Stimulated activated CD8-positive, alpha-beta memory T cell treated with anti-CD3 and anti-CD28 coated beads, Interleukin-12 subunit alpha, Interleukin-12 subunit beta, amount 100 ng/mL, for 24 hours (primary cell): ENCODE measurements at regions not wholly inside any gene's neighbourhood (a gene's known extent, or its start where the extent isn't known, plus 50 kb on each side); places are given as distances from the start of the nearest gene placed in this dataset.

ENCODE experiments used
- DNase-seq: peaks from one replicate; pipeline ENCODE4 v3.0.0-alpha.2; 2020; ENCODE audit errors: extremely low read depth

GRCh38 chr14:34348592-34348991 lies 113.4 kb downstream of the SPTSSA start:
- DNase-seq = no peak

- DNase-seq = no peak
Measured at GRCh38 chr14:34347683-34348082, 114.4 kb downstream of the SPTSSA start.

GRCh38 chr14:34345718-34346465 lies 116.1 kb downstream of the SPTSSA start:
- DNase-seq = no peak

- DNase-seq = no peak
Measured at GRCh38 chr14:34344318-34344717, 117.7 kb downstream of the SPTSSA start.

GRCh38 chr14:34340025-34340625 lies 121.9 kb downstream of the SPTSSA start:
- no peak for DNase-seq

GRCh38 chr14:34338056-34338455 lies 124.0 kb downstream of the SPTSSA start:
- DNase-seq = no peak

- DNase-seq = no peak
Measured at GRCh38 chr14:34336501-34336900, 125.5 kb downstream of the SPTSSA start.

GRCh38 chr14:34335968-34336367 lies 126.1 kb downstream of the SPTSSA start:
- DNase-seq = no peak

- DNase-seq = no peak
Measured at GRCh38 chr14:34334329-34334728, 127.7 kb downstream of the SPTSSA start.

- DNase-seq = no peak
Measured at GRCh38 chr14:34331728-34332623, 130.1 kb downstream of the SPTSSA start.

- no peak for DNase-seq
Measured at GRCh38 chr14:34330846-34331245, 131.2 kb downstream of the SPTSSA start.

GRCh38 chr14:34329301-34329700 lies 132.7 kb downstream of the SPTSSA start:
- no peak for DNase-seq

- DNase-seq = no peak
Measured at GRCh38 chr14:34328178-34328577, 133.9 kb downstream of the SPTSSA start.

GRCh38 chr14:34325493-34325892 lies 136.5 kb downstream of the SPTSSA start:
- DNase-seq = no peak

- DNase-seq = no peak
Measured at GRCh38 chr14:34324363-34324795, 137.7 kb downstream of the SPTSSA start.

- peak; percentile 23 for DNase-seq
Measured at GRCh38 chr14:34322940-34323418, 139.1 kb downstream of the SPTSSA start.

- no peak for DNase-seq
Measured at GRCh38 chr14:34319140-34319539, 142.9 kb downstream of the SPTSSA start.

GRCh38 chr14:34318014-34318413 lies 144.0 kb downstream of the SPTSSA start:
- no peak for DNase-seq

GRCh38 chr14:34310724-34311123 lies 151.3 kb downstream of the SPTSSA start:
- no peak for DNase-seq

- no peak for DNase-seq
Measured at GRCh38 chr14:34303811-34304210, 158.2 kb downstream of the SPTSSA start.

GRCh38 chr14:34302654-34303053 lies 159.4 kb downstream of the SPTSSA start:
- no peak for DNase-seq
